ENCODE measurements at regions not wholly inside any gene's neighbourhood (a gene's known extent, or its start where the extent isn't known, plus 50 kb on each side); places are given as distances from the start of the nearest gene placed in this dataset.

DNA sequence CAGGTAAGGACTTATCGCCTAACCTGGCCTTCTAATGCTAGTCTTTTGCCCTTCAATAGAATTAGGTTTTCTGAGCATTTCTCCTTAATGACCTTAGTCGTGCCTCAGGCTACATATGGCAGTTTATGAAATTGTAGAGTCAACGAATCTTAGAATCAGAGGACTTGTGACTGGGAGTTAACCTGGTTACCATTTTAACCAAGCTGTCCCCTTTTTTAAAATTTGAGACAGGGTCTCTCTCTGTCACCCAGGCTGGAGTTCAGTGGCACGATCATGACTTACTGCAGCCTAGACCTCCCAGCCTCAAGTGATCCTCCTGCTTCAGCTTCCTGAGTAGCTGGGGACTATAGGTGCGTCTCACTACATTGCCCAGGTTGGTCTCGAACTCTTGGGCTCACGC is 53.5 kb upstream of the DMRTB1 start:
- TF ChIP-seq CTCF (conservative IDR thresholded peaks at IDR 0.05; ENCODE audit: low read depth, low read length) (no peak), EZH2 (IDR thresholded peaks at IDR 0.05; ENCODE audit: borderline replicate concordance, low read depth, low read length, poor library complexity, severe bottlenecking) (no peak)

Data from A673 (cell line).